ENCODE measurements at regions not wholly inside any gene's neighbourhood (a gene's known extent, or its start where the extent isn't known, plus 50 kb on each side); places are given as distances from the start of the nearest gene placed in this dataset.
"Not testable (repeated sequence)": the region's sequence is repeated elsewhere in the genome, so short reads cannot be mapped to it uniquely, and the experiment has no call there.

DNA sequence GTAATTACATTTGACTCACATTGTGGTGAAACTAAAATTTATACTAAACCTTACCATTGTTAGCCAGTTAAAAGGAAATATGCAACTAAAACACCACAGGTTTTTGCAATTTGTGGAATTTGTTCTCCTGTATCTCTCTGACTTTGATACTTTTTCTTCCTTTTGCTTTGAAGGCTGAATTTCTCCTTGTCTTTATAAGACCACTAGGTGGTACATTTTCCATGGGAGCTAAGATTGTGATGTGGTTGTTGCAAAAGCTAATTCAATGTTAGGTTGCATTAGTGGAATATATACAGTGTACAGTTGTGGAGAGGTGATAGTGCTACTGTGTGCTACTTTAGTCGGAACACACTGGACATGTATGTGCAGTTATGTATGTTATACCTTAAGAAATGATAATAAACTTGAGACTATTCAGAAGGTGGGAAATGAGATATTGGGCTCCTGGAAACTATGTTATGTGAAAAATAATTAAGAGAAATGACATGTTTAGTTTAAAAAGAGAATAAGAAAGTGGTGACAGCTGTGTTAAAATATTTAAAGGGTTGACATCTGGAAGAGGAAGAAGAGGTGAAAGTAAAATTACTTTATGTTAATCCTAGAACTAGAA, 70.3 kb downstream of the ARL9 start:
- WGBS, 5 donors, result 19 to 51% (median 33%) methylated on average over 1 of the region's 1 CpG
- DNase-seq, result no peak
- intact Hi-C loops (cut with DNase I; ENCODE audit: low total_unique reads), result loop anchor here (10.0 kb wide), 1 partner anchor 229 kb away; no protein-coding TSS in a partner anchor
- TF ChIP-seq CTCF (IDR thresholded peaks at IDR 0.05 in 8 of 11, conservative IDR thresholded peaks at IDR 0.05 in 3 of 11) (peak; percentile 13 to 49 (median 33)), POLR2AphosphoS5 (IDR thresholded peaks at IDR 0.05) (no peak)
- no peaks in the 10 kb centered on the region for H3K36me3 ChIP-seq
- no peak overlapping the region for H3K4me3 ChIP-seq
- H3K4me1 ChIP-seq, result no peaks in the 10 kb centered on the region
- H3K27ac ChIP-seq, result no peak overlapping the region
- no peaks in the 10 kb centered on the region for H3K9me3 ChIP-seq
- H3K27me3 ChIP-seq (replicated peaks in 1 of 7), result peaks cover 0 to 6% (median 0%) of the 10 kb centered on the region in 7 donors

GRCh38 chr4:56592417-56592816, 86.8 kb downstream of the ARL9 start:
- H3K36me3 ChIP-seq; H3K4me1 ChIP-seq; H3K4me3 ChIP-seq; H3K27me3 ChIP-seq (replicated peaks in 1 of 7); H3K27ac ChIP-seq; intact Hi-C loops (cut with DNase I; ENCODE audit: low total_unique reads); DNase-seq: not testable (repeated sequence)
- WGBS, 5 donors, result 48 to 82% (median 70%) methylated on average over 30 to 41 of the region's 41 CpGs
- peaks cover 0 to 14% (median 5%) of the 10 kb centered on the region in 8 donors for H3K9me3 ChIP-seq
